ENCODE measurements at regions not wholly inside any gene's neighbourhood (a gene's known extent, or its start where the extent isn't known, plus 50 kb on each side); places are given as distances from the start of the nearest gene placed in this dataset.

- Histone ChIP-seq H3K4me3 (no peak overlapping the region), H3K9me3 (no peaks in the 10 kb centered on the region), H3K36me3 (no peaks in the 10 kb centered on the region), H3K27me3 (no peaks in the 10 kb centered on the region)
- DNase-seq = no peak
Measured at GRCh38 chr5:29702875-29703274, 1490.6 kb upstream of the CDH6 start.

- Histone ChIP-seq H3K4me3 (no peak overlapping the region), H3K27me3 (no peaks in the 10 kb centered on the region), H3K36me3 (no peaks in the 10 kb centered on the region), H3K9me3 (no peaks in the 10 kb centered on the region)
- no peak for DNase-seq
Measured at GRCh38 chr5:29701600-29701999, 1491.9 kb upstream of the CDH6 start.

DNA sequence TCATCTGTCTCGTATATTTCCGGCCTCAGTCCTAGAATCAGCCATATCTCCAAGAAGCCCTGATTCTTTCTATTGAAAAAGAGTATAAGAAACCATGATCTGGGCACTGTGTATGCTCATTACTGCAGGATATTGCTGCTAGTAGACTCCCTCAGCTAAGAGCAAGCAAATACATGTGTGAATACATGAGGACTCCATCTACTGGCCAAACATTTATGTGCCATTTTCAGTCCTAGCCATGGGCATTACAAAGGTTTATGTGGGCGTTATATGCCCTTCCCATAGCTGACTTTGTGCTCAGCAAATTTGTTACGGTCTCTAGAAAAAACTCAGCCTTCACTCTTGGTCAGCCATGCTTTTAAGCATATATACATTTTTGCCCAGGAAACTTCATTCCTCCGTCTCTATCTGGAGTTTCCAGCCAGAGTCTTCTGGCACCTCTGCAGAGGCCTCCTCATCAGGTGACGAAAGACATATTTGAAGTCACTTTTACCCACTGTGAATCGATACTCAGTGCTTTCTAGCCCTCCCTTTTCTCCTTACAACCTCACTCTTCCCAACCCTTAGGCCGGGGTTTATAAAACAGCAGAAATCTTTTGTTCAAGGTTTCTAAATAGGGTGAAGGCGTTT, 1495.6 kb upstream of the CDH6 start:
- Histone ChIP-seq H3K27me3 (no peaks in the 10 kb centered on the region), H3K4me3 (no peak overlapping the region), H3K36me3 (no peaks in the 10 kb centered on the region), H3K9me3 (no peaks in the 10 kb centered on the region)
- DNase-seq = no peak

- no peak for DNase-seq
- H3K27me3 ChIP-seq = no peaks in the 10 kb centered on the region
- H3K9me3 ChIP-seq = no peaks in the 10 kb centered on the region
- no peak overlapping the region for H3K4me3 ChIP-seq
- no peaks in the 10 kb centered on the region for H3K36me3 ChIP-seq
Measured at GRCh38 chr5:29697278-29697677, 1496.2 kb upstream of the CDH6 start.

DNA sequence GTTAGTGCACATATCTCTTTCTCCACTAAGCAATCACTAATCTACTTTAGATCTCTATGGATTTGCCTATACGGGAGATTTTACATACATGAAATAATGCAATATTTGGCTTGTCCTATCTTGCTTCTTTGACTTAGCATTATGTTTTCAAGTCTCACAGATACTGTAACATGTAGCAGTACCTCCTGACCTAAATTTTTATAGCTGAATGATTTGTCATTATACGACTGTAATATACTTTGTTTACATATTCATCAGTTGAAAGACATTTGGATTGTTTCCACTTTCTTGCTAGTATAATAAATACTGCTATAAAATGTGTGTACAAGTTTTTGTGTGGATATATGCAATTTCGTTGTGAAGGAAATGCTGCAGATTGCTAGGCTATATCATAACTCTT, 1520.8 kb upstream of the CDH6 start:
- Histone ChIP-seq H3K9me3 (peaks cover 11% of the 10 kb centered on the region; the same call in 1 of the 2 replicates), H3K27me3 (no peaks in the 10 kb centered on the region), H3K4me3 (no peak overlapping the region), H3K36me3 (no peaks in the 10 kb centered on the region)
- DNase-seq = no peak

GRCh38 chr5:29662876-29663275, 1530.6 kb upstream of the CDH6 start:
- no peak for DNase-seq
- Histone ChIP-seq H3K27me3 (no peaks in the 10 kb centered on the region), H3K9me3 (no peaks in the 10 kb centered on the region; the same call in 1 of the 2 replicates), H3K36me3 (no peaks in the 10 kb centered on the region), H3K4me3 (no peak overlapping the region)

- H3K36me3 ChIP-seq = no peaks in the 10 kb centered on the region
- DNase-seq = no peak
- H3K27me3 ChIP-seq = no peaks in the 10 kb centered on the region
- H3K4me3 ChIP-seq = no peak overlapping the region
- no peaks in the 10 kb centered on the region for H3K9me3 ChIP-seq
Measured at GRCh38 chr5:29654954-29655353, 1538.5 kb upstream of the CDH6 start.

DNA sequence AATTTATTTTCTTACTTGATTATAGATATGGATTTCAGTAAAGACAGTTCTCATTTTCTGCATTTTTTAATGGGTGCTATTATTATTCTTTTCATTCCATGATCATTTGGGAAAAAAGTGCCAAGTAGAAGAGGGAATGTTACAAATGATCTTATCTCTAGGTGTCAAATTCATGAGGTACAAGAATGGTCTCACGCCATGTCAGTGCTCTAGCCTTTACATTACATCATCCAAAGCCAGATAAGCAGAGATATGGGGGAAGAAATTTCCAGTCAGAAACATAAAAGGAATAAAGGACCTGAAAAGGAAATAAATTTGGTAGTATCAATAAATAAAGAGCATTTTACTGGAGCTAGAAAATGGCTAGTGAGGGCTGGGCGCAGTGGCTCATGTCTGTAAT, 1544.2 kb upstream of the CDH6 start:
- no peak overlapping the region for H3K4me3 ChIP-seq
- H3K27me3 ChIP-seq = no peaks in the 10 kb centered on the region
- 0 out of 2 replicates have a peak, but pooled peaks cover 2% of the 10 kb centered on the region for H3K9me3 ChIP-seq
- no peak for DNase-seq
- no peaks in the 10 kb centered on the region for H3K36me3 ChIP-seq

DNA sequence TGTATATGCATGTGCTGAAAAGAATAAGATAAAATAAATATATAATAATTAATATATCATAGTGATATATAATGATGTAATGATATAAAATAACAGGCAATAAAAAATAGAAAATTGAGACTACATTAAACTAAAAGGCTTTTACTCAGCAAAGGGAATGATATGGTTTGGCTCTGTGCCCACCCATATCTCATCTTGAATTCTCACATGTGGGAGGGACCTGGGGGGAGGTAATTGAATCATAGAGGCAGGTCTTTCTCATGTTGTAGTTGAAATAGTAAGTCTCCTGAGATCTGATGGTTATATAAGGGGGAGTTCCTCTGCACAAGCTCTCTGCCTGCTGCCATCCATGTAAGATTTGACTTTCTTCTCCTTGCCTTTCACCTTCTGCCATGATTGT, 1550.9 kb upstream of the CDH6 start:
- Histone ChIP-seq H3K4me3 (no peak overlapping the region), H3K9me3 (0 out of 2 replicates have a peak, but pooled peaks cover 2% of the 10 kb centered on the region), H3K27me3 (no peaks in the 10 kb centered on the region), H3K36me3 (no peaks in the 10 kb centered on the region)
- DNase-seq = no peak

- H3K36me3 ChIP-seq = no peaks in the 10 kb centered on the region
- no peak for DNase-seq
- H3K9me3 ChIP-seq = no peaks in the 10 kb centered on the region; the same call in 1 of the 2 replicates
Measured at GRCh38 chr5:29614206-29614605, 1579.3 kb upstream of the CDH6 start.

DNA sequence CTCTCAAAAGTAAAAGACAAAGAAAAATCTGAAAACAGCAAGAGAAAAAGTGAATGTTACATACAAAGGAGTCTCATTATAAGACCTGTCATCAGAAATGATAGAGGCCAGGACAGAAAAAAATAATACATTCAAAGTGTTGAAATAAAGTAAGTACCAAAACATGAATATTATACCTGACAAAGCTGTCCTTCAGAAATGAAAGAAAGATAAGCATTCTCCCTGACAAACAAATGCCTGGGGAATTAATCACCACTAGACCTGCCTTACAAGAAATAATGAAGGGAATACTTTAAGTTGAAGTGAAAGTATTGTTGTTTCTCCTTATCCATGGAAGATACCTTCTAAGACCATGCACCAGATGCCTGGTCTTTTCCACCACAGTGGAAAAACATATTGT, 1605.2 kb upstream of the CDH6 start:
- Histone ChIP-seq H3K9me3 (peaks cover 3% of the 10 kb centered on the region; the same call in 1 of the 2 replicates), H3K36me3 (no peaks in the 10 kb centered on the region), H3K4me3 (no peak overlapping the region), H3K27me3 (no peaks in the 10 kb centered on the region)
- DNase-seq = no peak

More at GRCh38 chr5:29614206-29614605, 1579.3 kb upstream of the CDH6 start:
- Histone ChIP-seq H3K4me3 (no peak overlapping the region), H3K27me3 (no peaks in the 10 kb centered on the region)

GRCh38 chr5:29587832-29588231, 1605.7 kb upstream of the CDH6 start:
- H3K27me3 ChIP-seq = no peaks in the 10 kb centered on the region
- H3K9me3 ChIP-seq = peaks cover 3% of the 10 kb centered on the region; the same call in 1 of the 2 replicates
- H3K36me3 ChIP-seq = no peaks in the 10 kb centered on the region
- DNase-seq = no peak
- H3K4me3 ChIP-seq = no peak overlapping the region

- H3K9me3 ChIP-seq = no peaks in the 10 kb centered on the region; the same call in 1 of the 2 replicates
- DNase-seq = no peak
- no peaks in the 10 kb centered on the region for H3K36me3 ChIP-seq
- no peak overlapping the region for H3K4me3 ChIP-seq
- H3K27me3 ChIP-seq = no peaks in the 10 kb centered on the region
Measured at GRCh38 chr5:29568028-29568427, 1625.5 kb upstream of the CDH6 start.

DNA sequence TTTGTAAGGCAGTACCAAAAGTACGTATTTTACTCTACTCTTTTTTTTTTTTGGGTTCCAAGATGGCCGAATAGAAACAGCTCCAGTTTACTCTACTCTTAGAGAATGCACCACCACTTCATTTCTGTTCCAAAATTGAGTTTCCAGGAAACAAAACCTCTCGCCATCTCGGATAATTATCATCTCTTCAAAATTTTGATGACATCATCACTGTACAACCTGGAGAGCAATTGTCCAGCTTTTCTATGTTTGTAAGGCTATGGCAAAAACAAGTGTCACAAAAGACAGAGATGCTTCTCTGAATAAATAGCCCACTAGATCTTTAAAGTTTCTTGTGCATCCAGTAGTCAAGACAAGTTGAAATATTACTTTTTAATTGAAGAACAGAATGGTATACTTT, 1631.9 kb upstream of the CDH6 start:
- Histone ChIP-seq H3K9me3 (no peaks in the 10 kb centered on the region; the same call in 1 of the 2 replicates), H3K27me3 (no peaks in the 10 kb centered on the region), H3K4me3 (no peak overlapping the region), H3K36me3 (no peaks in the 10 kb centered on the region)
- DNase-seq = no peak

DNA sequence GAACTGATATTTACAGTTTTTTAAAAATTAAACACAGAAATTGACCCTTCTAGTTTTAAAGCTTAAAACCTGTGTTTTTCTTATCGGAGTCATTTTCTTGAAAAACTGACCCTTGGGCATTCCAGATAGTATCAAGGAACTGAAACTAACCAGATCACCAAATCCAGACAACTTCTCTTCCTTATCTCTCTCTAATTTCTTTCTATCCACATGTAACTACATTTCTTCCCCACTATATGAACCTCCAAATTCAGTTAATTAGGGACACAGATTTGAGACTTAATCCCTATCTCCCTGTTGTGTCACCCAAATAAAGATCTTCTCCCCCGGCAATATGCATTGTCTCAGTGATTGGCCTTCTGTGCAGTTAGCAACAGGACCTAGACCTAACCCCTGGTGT, 1643.0 kb upstream of the CDH6 start:
- no peak for DNase-seq
- Histone ChIP-seq H3K4me3 (no peak overlapping the region), H3K9me3 (no peaks in the 10 kb centered on the region), H3K36me3 (no peaks in the 10 kb centered on the region), H3K27me3 (no peaks in the 10 kb centered on the region)

DNA sequence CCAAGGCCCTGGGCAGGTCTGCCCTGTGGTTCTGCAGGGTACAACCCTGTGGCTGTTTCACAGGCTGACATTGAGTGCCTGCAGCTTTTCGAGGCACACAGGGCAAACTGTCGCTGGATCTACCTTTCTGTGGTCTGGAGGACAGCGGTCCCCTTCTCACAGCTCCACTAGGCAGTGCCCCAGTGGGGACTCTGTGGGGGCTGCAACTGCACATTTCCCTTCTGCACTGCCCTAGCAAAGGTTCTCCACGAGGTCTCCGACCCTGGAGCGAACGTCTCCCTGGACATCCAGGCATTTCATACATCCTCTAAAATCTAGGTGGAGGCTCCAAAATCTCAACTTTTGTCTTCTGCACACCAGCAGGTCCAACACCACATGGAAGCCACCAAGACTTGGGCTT, 1645.2 kb upstream of the CDH6 start:
- no peak overlapping the region for H3K4me3 ChIP-seq
- DNase-seq = no peak
- no peaks in the 10 kb centered on the region for H3K9me3 ChIP-seq
- H3K36me3 ChIP-seq = no peaks in the 10 kb centered on the region
- H3K27me3 ChIP-seq = no peaks in the 10 kb centered on the region

GRCh38 chr5:29547236-29547865, 1646.1 kb upstream of the CDH6 start:
- no peak overlapping the region for H3K4me3 ChIP-seq
- no peaks in the 10 kb centered on the region for H3K36me3 ChIP-seq
- DNase-seq = no peak
- no peaks in the 10 kb centered on the region for H3K27me3 ChIP-seq
- no peaks in the 10 kb centered on the region for H3K9me3 ChIP-seq

GRCh38 chr5:29543501-29543900, 1650.0 kb upstream of the CDH6 start:
- no peaks in the 10 kb centered on the region for H3K9me3 ChIP-seq

More at GRCh38 chr5:29543501-29543900, 1650.0 kb upstream of the CDH6 start:
- H3K36me3 ChIP-seq = no peaks in the 10 kb centered on the region
- no peak overlapping the region for H3K4me3 ChIP-seq
- DNase-seq = peak; percentile 87
- H3K27me3 ChIP-seq = no peaks in the 10 kb centered on the region

Measured in MG63 (cell line).